ENCODE measurements at regions not wholly inside any gene's neighbourhood (a gene's known extent, or its start where the extent isn't known, plus 50 kb on each side); places are given as distances from the start of the nearest gene placed in this dataset.

GRCh38 chr3:178406206-178406605 lies 130.0 kb upstream of the KCNMB2 start:
- H3K79me2 ChIP-seq (ENCODE audit: low read length) = no peaks in the 10 kb centered on the region
- H3K9me2 ChIP-seq (replicated peaks; ENCODE audit: insufficient read depth, low read length) = no peaks in the 10 kb centered on the region
- TF ChIP-seq, protein P1, sequence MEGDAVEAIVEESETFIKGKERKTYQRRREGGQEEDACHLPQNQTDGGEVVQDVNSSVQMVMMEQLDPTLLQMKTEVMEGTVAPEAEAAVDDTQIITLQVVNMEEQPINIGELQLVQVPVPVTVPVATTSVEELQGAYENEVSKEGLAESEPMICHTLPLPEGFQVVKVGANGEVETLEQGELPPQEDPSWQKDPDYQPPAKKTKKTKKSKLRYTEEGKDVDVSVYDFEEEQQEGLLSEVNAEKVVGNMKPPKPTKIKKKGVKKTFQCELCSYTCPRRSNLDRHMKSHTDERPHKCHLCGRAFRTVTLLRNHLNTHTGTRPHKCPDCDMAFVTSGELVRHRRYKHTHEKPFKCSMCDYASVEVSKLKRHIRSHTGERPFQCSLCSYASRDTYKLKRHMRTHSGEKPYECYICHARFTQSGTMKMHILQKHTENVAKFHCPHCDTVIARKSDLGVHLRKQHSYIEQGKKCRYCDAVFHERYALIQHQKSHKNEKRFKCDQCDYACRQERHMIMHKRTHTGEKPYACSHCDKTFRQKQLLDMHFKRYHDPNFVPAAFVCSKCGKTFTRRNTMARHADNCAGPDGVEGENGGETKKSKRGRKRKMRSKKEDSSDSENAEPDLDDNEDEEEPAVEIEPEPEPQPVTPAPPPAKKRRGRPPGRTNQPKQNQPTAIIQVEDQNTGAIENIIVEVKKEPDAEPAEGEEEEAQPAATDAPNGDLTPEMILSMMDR (IDR thresholded peaks at IDR 0.05; ENCODE audit: low read length) = no peak
- TF ChIP-seq EZH2 (optimal IDR thresholded peaks at IDR 0.05; ENCODE audit: low read depth, low read length) (no peak), EZH2phosphoT487 (IDR thresholded peaks at IDR 0.05; ENCODE audit: low read length) (no peak)
- no peak overlapping the region for H3K9ac ChIP-seq (ENCODE audit: low read length)
- no peaks in the 10 kb centered on the region for H3K36me3 ChIP-seq (replicated peaks; ENCODE audit: insufficient read depth, low read length)
- no peak overlapping the region for H3K4me2 ChIP-seq (ENCODE audit: low read depth, low read length)
- no peaks in the 10 kb centered on the region for H3K4me1 ChIP-seq (ENCODE audit: low read length)
- no peak for DNase-seq
- no peaks in the 10 kb centered on the region for H3K9me3 ChIP-seq (replicated peaks; ENCODE audit: insufficient read depth, low read length)
- no peak overlapping the region for H3K4me3 ChIP-seq (ENCODE audit: low read length)
- no peak overlapping the region for H2AFZ ChIP-seq (ENCODE audit: low read length)
- no peaks in the 10 kb centered on the region for H4K20me1 ChIP-seq (ENCODE audit: insufficient read depth, low read length)
- H3F3A ChIP-seq (ENCODE audit: insufficient read depth, low read length) = no peaks in the 10 kb centered on the region
- H3K27ac ChIP-seq (ENCODE audit: low read length) = no peak overlapping the region
- no peaks in the 10 kb centered on the region for H3K27me3 ChIP-seq (replicated peaks; ENCODE audit: insufficient read depth, low read length)

DNA sequence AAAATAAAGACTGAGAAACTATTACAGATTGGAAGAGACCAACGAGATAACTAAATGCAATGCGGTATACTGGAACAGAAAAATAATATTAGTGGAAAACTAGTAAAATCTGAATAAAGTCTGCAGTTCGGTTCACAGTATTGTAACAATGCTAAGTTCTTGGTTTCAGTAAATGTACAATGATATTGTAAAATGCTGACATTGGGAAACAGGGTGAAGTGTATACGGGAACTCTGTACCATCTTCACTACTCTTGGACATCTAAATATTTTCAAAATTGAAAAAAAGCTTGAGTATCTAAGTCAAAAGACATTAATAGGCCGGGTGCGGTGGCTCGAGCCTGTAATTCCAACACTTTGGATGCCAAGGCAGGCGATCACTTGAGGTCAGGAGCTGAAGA lies 120.9 kb upstream of the KCNMB2 start:
- no peak overlapping the region for H3K4me3 ChIP-seq (ENCODE audit: low read length)
- no peak overlapping the region for H3K27ac ChIP-seq (ENCODE audit: low read length)
- no peak overlapping the region for H3K9ac ChIP-seq (ENCODE audit: low read length)
- no peaks in the 10 kb centered on the region for H3K9me2 ChIP-seq (replicated peaks; ENCODE audit: insufficient read depth, low read length)
- no peaks in the 10 kb centered on the region for H3K4me1 ChIP-seq (ENCODE audit: low read length)
- no peaks in the 10 kb centered on the region for H3K27me3 ChIP-seq (replicated peaks; ENCODE audit: insufficient read depth, low read length)
- H3K9me3 ChIP-seq (replicated peaks; ENCODE audit: insufficient read depth, low read length) = no peaks in the 10 kb centered on the region
- no peak overlapping the region for H3K4me2 ChIP-seq (ENCODE audit: low read depth, low read length)
- no peaks in the 10 kb centered on the region for H4K20me1 ChIP-seq (ENCODE audit: insufficient read depth, low read length)
- no peaks in the 10 kb centered on the region for H3K36me3 ChIP-seq (replicated peaks; ENCODE audit: insufficient read depth, low read length)
- no peaks in the 10 kb centered on the region for H3K79me2 ChIP-seq (ENCODE audit: low read length)
- H2AFZ ChIP-seq (ENCODE audit: low read length) = no peak overlapping the region
- DNase-seq = no peak
- TF ChIP-seq, protein P1 (IDR thresholded peaks at IDR 0.05; ENCODE audit: low read length) = no peak
- TF ChIP-seq EZH2phosphoT487 (IDR thresholded peaks at IDR 0.05; ENCODE audit: low read length) = no peak
- TF ChIP-seq EZH2 (optimal IDR thresholded peaks at IDR 0.05; ENCODE audit: low read depth, low read length) = no peak
- no peaks in the 10 kb centered on the region for H3F3A ChIP-seq (ENCODE audit: insufficient read depth, low read length)

GRCh38 chr3:178417736-178418135 lies 118.5 kb upstream of the KCNMB2 start:
- Histone ChIP-seq H3K9me3 (replicated peaks; ENCODE audit: insufficient read depth, low read length) (no peaks in the 10 kb centered on the region), H3K9me2 (replicated peaks; ENCODE audit: insufficient read depth, low read length) (no peaks in the 10 kb centered on the region), H3K9ac (ENCODE audit: low read length) (no peak overlapping the region), H3K4me1 (ENCODE audit: low read length) (no peaks in the 10 kb centered on the region), H3K4me3 (ENCODE audit: low read length) (no peak overlapping the region), H3K36me3 (replicated peaks; ENCODE audit: insufficient read depth, low read length) (no peaks in the 10 kb centered on the region), H3K27ac (ENCODE audit: low read length) (no peak overlapping the region), H2AFZ (ENCODE audit: low read length) (no peak overlapping the region), H3K4me2 (ENCODE audit: low read depth, low read length) (no peak overlapping the region), H3F3A (ENCODE audit: insufficient read depth, low read length) (no peaks in the 10 kb centered on the region), H4K20me1 (ENCODE audit: insufficient read depth, low read length) (no peaks in the 10 kb centered on the region), H3K27me3 (replicated peaks; ENCODE audit: insufficient read depth, low read length) (no peaks in the 10 kb centered on the region), H3K79me2 (ENCODE audit: low read length) (no peaks in the 10 kb centered on the region)
- no peak for TF ChIP-seq EZH2 (optimal IDR thresholded peaks at IDR 0.05; ENCODE audit: low read depth, low read length)
- no peak for DNase-seq

DNA sequence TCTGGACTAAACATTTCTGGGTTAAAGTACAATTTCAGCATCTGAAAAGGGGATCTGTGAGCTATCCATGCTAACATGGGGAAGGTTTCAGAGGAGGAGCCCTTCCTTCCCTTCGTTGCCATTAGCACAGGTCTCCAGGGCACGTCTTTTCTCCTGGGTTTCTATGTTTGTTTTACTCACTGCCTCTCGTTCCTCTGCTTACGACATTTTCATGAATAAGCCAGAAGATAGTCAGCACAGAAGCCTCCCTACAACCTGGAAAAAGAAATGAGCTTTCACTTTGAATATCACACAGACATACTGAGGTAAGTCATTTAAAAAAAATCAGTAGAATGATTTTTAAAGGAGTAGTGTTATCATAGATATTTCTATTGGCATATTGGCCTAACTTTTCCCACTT lies 117.2 kb upstream of the KCNMB2 start:
- Histone ChIP-seq H3K4me2 (ENCODE audit: low read depth, low read length) (no peak overlapping the region), H3K9me3 (replicated peaks; ENCODE audit: insufficient read depth, low read length) (no peaks in the 10 kb centered on the region), H3K27ac (ENCODE audit: low read length) (no peak overlapping the region), H2AFZ (ENCODE audit: low read length) (no peak overlapping the region), H3K4me1 (ENCODE audit: low read length) (no peaks in the 10 kb centered on the region), H3K9ac (ENCODE audit: low read length) (no peak overlapping the region), H3K4me3 (ENCODE audit: low read length) (no peak overlapping the region), H4K20me1 (ENCODE audit: insufficient read depth, low read length) (no peaks in the 10 kb centered on the region), H3K36me3 (replicated peaks; ENCODE audit: insufficient read depth, low read length) (no peaks in the 10 kb centered on the region), H3K27me3 (replicated peaks; ENCODE audit: insufficient read depth, low read length) (no peaks in the 10 kb centered on the region), H3F3A (ENCODE audit: insufficient read depth, low read length) (no peaks in the 10 kb centered on the region), H3K79me2 (ENCODE audit: low read length) (no peaks in the 10 kb centered on the region), H3K9me2 (replicated peaks; ENCODE audit: insufficient read depth, low read length) (no peaks in the 10 kb centered on the region)
- no peak for TF ChIP-seq EZH2 (optimal IDR thresholded peaks at IDR 0.05; ENCODE audit: low read depth, low read length)
- DNase-seq = no peak

Data from MM.1S (cell line).